ENCODE measurements at regions not wholly inside any gene's neighbourhood (a gene's known extent, or its start where the extent isn't known, plus 50 kb on each side); places are given as distances from the start of the nearest gene placed in this dataset.

DNA sequence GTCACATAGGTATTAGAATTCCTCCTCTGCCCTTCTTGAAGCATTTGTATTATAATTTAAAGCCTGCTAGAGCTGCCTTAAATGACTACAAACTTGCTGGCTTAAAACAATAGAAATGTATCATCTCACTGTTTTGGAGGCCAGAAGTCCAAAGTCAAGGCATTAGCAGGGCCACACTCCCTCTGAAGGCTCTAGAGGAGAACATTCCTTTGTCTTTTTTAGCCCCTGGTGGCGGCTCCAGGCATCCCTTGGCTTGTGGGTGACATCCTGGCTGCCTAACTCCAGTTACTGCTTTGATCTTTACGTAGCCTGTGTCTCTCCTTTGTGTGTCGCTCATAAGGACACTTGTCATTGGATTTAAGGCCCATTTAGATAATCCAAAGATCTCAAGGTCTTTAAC is 186.6 kb upstream of the SALL1 start:
- TF ChIP-seq, protein P1, sequence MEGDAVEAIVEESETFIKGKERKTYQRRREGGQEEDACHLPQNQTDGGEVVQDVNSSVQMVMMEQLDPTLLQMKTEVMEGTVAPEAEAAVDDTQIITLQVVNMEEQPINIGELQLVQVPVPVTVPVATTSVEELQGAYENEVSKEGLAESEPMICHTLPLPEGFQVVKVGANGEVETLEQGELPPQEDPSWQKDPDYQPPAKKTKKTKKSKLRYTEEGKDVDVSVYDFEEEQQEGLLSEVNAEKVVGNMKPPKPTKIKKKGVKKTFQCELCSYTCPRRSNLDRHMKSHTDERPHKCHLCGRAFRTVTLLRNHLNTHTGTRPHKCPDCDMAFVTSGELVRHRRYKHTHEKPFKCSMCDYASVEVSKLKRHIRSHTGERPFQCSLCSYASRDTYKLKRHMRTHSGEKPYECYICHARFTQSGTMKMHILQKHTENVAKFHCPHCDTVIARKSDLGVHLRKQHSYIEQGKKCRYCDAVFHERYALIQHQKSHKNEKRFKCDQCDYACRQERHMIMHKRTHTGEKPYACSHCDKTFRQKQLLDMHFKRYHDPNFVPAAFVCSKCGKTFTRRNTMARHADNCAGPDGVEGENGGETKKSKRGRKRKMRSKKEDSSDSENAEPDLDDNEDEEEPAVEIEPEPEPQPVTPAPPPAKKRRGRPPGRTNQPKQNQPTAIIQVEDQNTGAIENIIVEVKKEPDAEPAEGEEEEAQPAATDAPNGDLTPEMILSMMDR (IDR thresholded peaks at IDR 0.05 in 8 of 11, conservative IDR thresholded peaks at IDR 0.05 in 3 of 11) = no peak
- TF ChIP-seq POLR2A (IDR thresholded peaks at IDR 0.05) = no peak
- TF ChIP-seq POLR2AphosphoS5 (IDR thresholded peaks at IDR 0.05) = no peak
